ENCODE measurements at regions not wholly inside any gene's neighbourhood (a gene's known extent, or its start where the extent isn't known, plus 50 kb on each side); places are given as distances from the start of the nearest gene placed in this dataset.
"Not testable (repeated sequence)": the region's sequence is repeated elsewhere in the genome, so short reads cannot be mapped to it uniquely, and the experiment has no call there.

- intact Hi-C loops (cut with DNase I) = no loop called here
- DNase-seq = no peak
Observed at GRCh38 chr4:134650461-134650860, 448.9 kb upstream of the PABPC4L start.

- intact Hi-C loops (cut with DNase I) = no loop called here
- no peak for DNase-seq
Observed at GRCh38 chr4:134645778-134646177, 444.2 kb upstream of the PABPC4L start.

- intact Hi-C loops (cut with DNase I) = no loop called here
- no peak for DNase-seq
Observed at GRCh38 chr4:134636338-134637051, 434.9 kb upstream of the PABPC4L start.

- intact Hi-C loops (cut with DNase I) = no loop called here
- peak in 3 of 10 donors; percentile 35 to 70 (median 42) for DNase-seq
Observed at GRCh38 chr4:134634301-134634700, 432.7 kb upstream of the PABPC4L start.

- intact Hi-C loops (cut with DNase I) = no loop called here
- no peak for DNase-seq
Observed at GRCh38 chr4:134632056-134632455, 430.5 kb upstream of the PABPC4L start.

- no peak for DNase-seq
- intact Hi-C loops (cut with DNase I) = no loop called here
Observed at GRCh38 chr4:134628066-134628465, 426.5 kb upstream of the PABPC4L start.

- intact Hi-C loops (cut with DNase I) = no loop called here
- peak in 1 of 10 donors; percentile 46 for DNase-seq
Observed at GRCh38 chr4:134627366-134627765, 425.8 kb upstream of the PABPC4L start.

- intact Hi-C loops (cut with DNase I) = no loop called here
Observed at GRCh38 chr4:134624365-134624764, 422.8 kb upstream of the PABPC4L start.

GRCh38 chr4:134622626-134623575 is 421.3 kb upstream of the PABPC4L start:
- intact Hi-C loops (cut with DNase I) = not testable (repeated sequence)

More at GRCh38 chr4:134624365-134624764, 422.8 kb upstream of the PABPC4L start:
- no peak for DNase-seq

GRCh38 chr4:134622199-134622598 is 420.6 kb upstream of the PABPC4L start:
- no peak for DNase-seq
- intact Hi-C loops (cut with DNase I) = no loop called here

More at GRCh38 chr4:134622626-134623575, 421.3 kb upstream of the PABPC4L start:
- not testable (repeated sequence) for DNase-seq

- DNase-seq; intact Hi-C loops (cut with DNase I): not testable (repeated sequence)
Observed at GRCh38 chr4:134621715-134622114, 420.1 kb upstream of the PABPC4L start.

GRCh38 chr4:134610956-134611355 is 409.4 kb upstream of the PABPC4L start:
- no peak for DNase-seq
- intact Hi-C loops (cut with DNase I) = no loop called here

GRCh38 chr4:134610172-134610571 is 408.6 kb upstream of the PABPC4L start:
- intact Hi-C loops (cut with DNase I) = no loop called here
- DNase-seq = no peak

- DNase-seq = no peak
- intact Hi-C loops (cut with DNase I) = no loop called here
Observed at GRCh38 chr4:134601706-134602105, 400.1 kb upstream of the PABPC4L start.

GRCh38 chr4:134591326-134591725 is 389.7 kb upstream of the PABPC4L start:
- no peak for DNase-seq
- intact Hi-C loops (cut with DNase I) = no loop called here

GRCh38 chr4:134585972-134586371 is 384.4 kb upstream of the PABPC4L start:
- no peak for DNase-seq
- intact Hi-C loops (cut with DNase I) = no loop called here

- DNase-seq = no peak
- intact Hi-C loops (cut with DNase I) = no loop called here
Observed at GRCh38 chr4:134567461-134567860, 365.9 kb upstream of the PABPC4L start.

GRCh38 chr4:134560728-134561127 is 359.1 kb upstream of the PABPC4L start:
- intact Hi-C loops (cut with DNase I) = no loop called here
- no peak for DNase-seq

GRCh38 chr4:134552063-134552462 is 350.5 kb upstream of the PABPC4L start:
- intact Hi-C loops (cut with DNase I) = no loop called here
- no peak for DNase-seq

- no peak for DNase-seq
- intact Hi-C loops (cut with DNase I) = no loop called here
Observed at GRCh38 chr4:134551348-134551747, 349.8 kb upstream of the PABPC4L start.

GRCh38 chr4:134548052-134548628 is 346.6 kb upstream of the PABPC4L start:
- intact Hi-C loops (cut with DNase I) = no loop called here
- no peak for DNase-seq
